NCI-H2196 (cell line): ENCODE measurements at regions not wholly inside any gene's neighbourhood (a gene's known extent, or its start where the extent isn't known, plus 50 kb on each side); places are given as distances from the start of the nearest gene placed in this dataset.
"Not testable (repeated sequence)": the region's sequence is repeated elsewhere in the genome, so short reads cannot be mapped to it uniquely, and the experiment has no call there.

ENCODE experiments used
- DNase-seq: peaks from one replicate; lab custom pipeline; 2025; ENCODE audit not compliant: unreplicated experiment; lab: John Stamatoyannopoulos, UW

GRCh38 chr10:133021116-133021962, 66.4 kb upstream of the ADGRA1 start:
- no peak for DNase-seq

GRCh38 chr10:133020193-133020817, 67.4 kb upstream of the ADGRA1 start:
- no peak for DNase-seq

- DNase-seq = no peak
Measured at GRCh38 chr10:133019651-133020050, 68.1 kb upstream of the ADGRA1 start.

- no peak for DNase-seq
Measured at GRCh38 chr10:133019191-133019590, 68.5 kb upstream of the ADGRA1 start.

GRCh38 chr10:133018491-133018890, 69.2 kb upstream of the ADGRA1 start:
- DNase-seq = no peak

GRCh38 chr10:133017203-133017601, 70.5 kb upstream of the ADGRA1 start:
- DNase-seq = no peak

GRCh38 chr10:133016493-133017202, 71.1 kb upstream of the ADGRA1 start:
- DNase-seq = no peak

GRCh38 chr10:133015816-133016462, 71.8 kb upstream of the ADGRA1 start:
- DNase-seq = no peak

- DNase-seq = no peak
Measured at GRCh38 chr10:133015321-133015720, 72.4 kb upstream of the ADGRA1 start.

- DNase-seq = no peak
Measured at GRCh38 chr10:133014416-133015210, 72.2 kb upstream of the CFAP46 start.

- DNase-seq = no peak
Measured at GRCh38 chr10:133013463-133013862, 71.1 kb upstream of the CFAP46 start.

- DNase-seq = no peak
Measured at GRCh38 chr10:133012573-133013359, 70.4 kb upstream of the CFAP46 start.

- DNase-seq = no peak
Measured at GRCh38 chr10:133011882-133012281, 69.5 kb upstream of the CFAP46 start.

- DNase-seq = not testable (repeated sequence)
Measured at GRCh38 chr10:133011393-133011792, 69.0 kb upstream of the CFAP46 start.

GRCh38 chr10:133010843-133011179, 68.4 kb upstream of the CFAP46 start:
- not testable (repeated sequence) for DNase-seq

- no peak for DNase-seq
Measured at GRCh38 chr10:133010095-133010842, 67.9 kb upstream of the CFAP46 start.

- no peak for DNase-seq
Measured at GRCh38 chr10:133009218-133009950, 67.0 kb upstream of the CFAP46 start.

GRCh38 chr10:133008736-133009135, 66.4 kb upstream of the CFAP46 start:
- no peak for DNase-seq

GRCh38 chr10:133008196-133008595, 65.8 kb upstream of the CFAP46 start:
- no peak for DNase-seq
